ENCODE measurements at regions not wholly inside any gene's neighbourhood (a gene's known extent, or its start where the extent isn't known, plus 50 kb on each side); places are given as distances from the start of the nearest gene placed in this dataset.

DNA sequence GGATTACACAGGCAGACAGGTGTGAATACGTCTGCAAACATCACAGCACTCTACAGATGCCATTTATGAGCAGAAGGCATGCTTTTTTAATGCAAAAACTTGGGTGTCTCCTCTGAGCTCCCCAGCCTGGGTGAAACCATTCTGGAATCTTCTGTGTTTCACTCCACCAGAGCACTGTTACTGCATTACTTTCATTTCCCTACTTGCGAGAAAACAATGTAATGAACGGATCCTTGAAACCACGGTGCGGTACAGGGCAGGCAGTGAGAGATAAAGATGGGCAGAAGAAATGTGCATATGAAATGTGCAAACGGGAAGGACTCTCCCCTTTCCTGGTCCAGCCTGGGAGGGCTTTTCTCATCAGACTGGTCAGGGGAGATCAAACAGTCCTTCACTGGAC lies 584.3 kb upstream of the KLF4 start:
- TF ChIP-seq, protein P1, sequence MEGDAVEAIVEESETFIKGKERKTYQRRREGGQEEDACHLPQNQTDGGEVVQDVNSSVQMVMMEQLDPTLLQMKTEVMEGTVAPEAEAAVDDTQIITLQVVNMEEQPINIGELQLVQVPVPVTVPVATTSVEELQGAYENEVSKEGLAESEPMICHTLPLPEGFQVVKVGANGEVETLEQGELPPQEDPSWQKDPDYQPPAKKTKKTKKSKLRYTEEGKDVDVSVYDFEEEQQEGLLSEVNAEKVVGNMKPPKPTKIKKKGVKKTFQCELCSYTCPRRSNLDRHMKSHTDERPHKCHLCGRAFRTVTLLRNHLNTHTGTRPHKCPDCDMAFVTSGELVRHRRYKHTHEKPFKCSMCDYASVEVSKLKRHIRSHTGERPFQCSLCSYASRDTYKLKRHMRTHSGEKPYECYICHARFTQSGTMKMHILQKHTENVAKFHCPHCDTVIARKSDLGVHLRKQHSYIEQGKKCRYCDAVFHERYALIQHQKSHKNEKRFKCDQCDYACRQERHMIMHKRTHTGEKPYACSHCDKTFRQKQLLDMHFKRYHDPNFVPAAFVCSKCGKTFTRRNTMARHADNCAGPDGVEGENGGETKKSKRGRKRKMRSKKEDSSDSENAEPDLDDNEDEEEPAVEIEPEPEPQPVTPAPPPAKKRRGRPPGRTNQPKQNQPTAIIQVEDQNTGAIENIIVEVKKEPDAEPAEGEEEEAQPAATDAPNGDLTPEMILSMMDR (IDR thresholded peaks at IDR 0.05; ENCODE audit: poor library complexity) = no peak
- TF ChIP-seq EZH2phosphoT487 (IDR thresholded peaks at IDR 0.05; ENCODE audit: low read depth, severe bottlenecking, unreplicated experiment) = no peak
